B cell (primary cell): ENCODE measurements at regions not wholly inside any gene's neighbourhood (a gene's known extent, or its start where the extent isn't known, plus 50 kb on each side); places are given as distances from the start of the nearest gene placed in this dataset.

ENCODE experiments used
- ATAC-seq: fragments of 200-7000 bp; cut with Tn5 transposase; one replicate; pipeline ENCODE4 v1.10.0; 2021; ENCODE audit warnings: low read depth, mild to moderate bottlenecking, moderate number of reproducible peaks, moderate library complexity
- CTCF ChIA-PET: fragments of 350-600 bp; sonication (Branson Sonifier 250); formaldehyde crosslinking; loops from one replicate; lab custom pipeline; 2021; ENCODE audit warnings: antibody characterized with exemption, inconsistent platforms; lab: Charles Lee
- POLR2A ChIA-PET: fragments of 350-600 bp; sonication (Branson Sonifier 250); formaldehyde crosslinking; loops from one replicate; lab custom pipeline; 2021; ENCODE audit warnings: antibody characterized with exemption; lab: Charles Lee
- DNase-seq: peaks from one replicate; pipeline ENCODE4 v3.0.0; 2013
- H2AFZ ChIP-seq: 2 replicates; pipeline ENCODE4 v1.6.1; 2012; ENCODE audit warnings: mild to moderate bottlenecking, low read depth, low read length; ENCODE audit not compliant: insufficient read depth, poor library complexity, severe bottlenecking
- H3K27ac ChIP-seq, 2 donors: 1 replicate in 1 of 2; 2 replicates in 1 of 2; pipeline ENCODE4 v1.5.1; 2012 to 2013; ENCODE audit warnings: low read length in 2 of 2, mild to moderate bottlenecking in 2 of 2, moderate library complexity in 1 of 2
- H3K27me3 ChIP-seq, 4 experiments: fragments of 200-600 bp in 1 of 4; sonication (generic) in 1 of 4; replicated peaks in 1 of 4; 1 replicate in 2 of 4; 2 replicates in 2 of 4; pipeline versions ENCODE4 v1.6.1 to v1.7.0; 2013 to 2016; ENCODE audit warnings: low read length in 3 of 4, mild to moderate bottlenecking in 2 of 4, mixed read lengths in 1 of 4, moderate library complexity in 1 of 4; ENCODE audit not compliant: insufficient read depth in 4 of 4, control insufficient read depth in 3 of 4; ENCODE audit errors: control extremely low read depth in 1 of 4
- H3K36me3 ChIP-seq, 2 experiments: replicated peaks in 1 of 2; 1 replicate in 1 of 2; 2 replicates in 1 of 2; pipeline versions ENCODE4 v1.6.1 to v1.7.1; 2013; ENCODE audit warnings: low read length in 1 of 2; ENCODE audit not compliant: insufficient read depth in 2 of 2, control insufficient read depth in 1 of 2; ENCODE audit errors: control extremely low read depth in 1 of 2, extremely low read depth in 1 of 2
- H3K4me1 ChIP-seq, 2 donors: fragments of 200-600 bp in 1 of 2; sonication (generic) in 1 of 2; 1 replicate in 1 of 2; 2 replicates in 1 of 2; pipeline versions ENCODE4 v1.5.1 to v1.6.1; 2013 to 2017; ENCODE audit warnings: low read length in 2 of 2; ENCODE audit not compliant: control insufficient read depth in 2 of 2, insufficient read depth in 2 of 2
- H3K4me2 ChIP-seq: replicated peaks from 2 replicates; pipeline ENCODE3; 2012; ENCODE audit warnings: mild to moderate bottlenecking, low read depth, low read length; ENCODE audit not compliant: poor library complexity, severe bottlenecking
- H3K4me3 ChIP-seq, 5 experiments: fragments of 200-600 bp in 1 of 5; sonication (generic) in 1 of 5; 1 replicate in 3 of 5; 2 replicates in 2 of 5; pipeline versions ENCODE4 v1.5.1 to v1.7.0; 2011 to 2016; ENCODE audit warnings: low read length in 4 of 5, mild to moderate bottlenecking in 4 of 5, low read depth in 2 of 5, control low read depth in 1 of 5, moderate library complexity in 1 of 5; ENCODE audit not compliant: insufficient read depth in 1 of 5; ENCODE audit errors: control extremely low read depth in 1 of 5, extremely low read depth in 1 of 5
- H3K79me2 ChIP-seq: fragments of 200-600 bp; sonication (generic); one replicate; pipeline ENCODE4 v1.6.0; 2016; ENCODE audit warnings: low read length; ENCODE audit not compliant: control insufficient read depth, insufficient read depth
- H3K9ac ChIP-seq: fragments of 200-600 bp; sonication (generic); 2 replicates; pipeline ENCODE4 v1.6.1; 2017; ENCODE audit warnings: mild to moderate bottlenecking, low read length, moderate library complexity
- H3K9me3 ChIP-seq, 3 donors: one replicate each; pipeline versions ENCODE4 v1.6.1 to v1.7.1; 2013; ENCODE audit warnings: low read length in 2 of 3; ENCODE audit not compliant: control insufficient read depth in 2 of 3, insufficient read depth in 1 of 3; ENCODE audit errors: control extremely low read depth in 1 of 3
- H4K20me1 ChIP-seq: 2 replicates; pipeline ENCODE4 v1.6.0; 2012; ENCODE audit warnings: mild to moderate bottlenecking, low read length; ENCODE audit not compliant: insufficient read depth, control insufficient read depth, poor library complexity, severe bottlenecking
- H3K27ac Mint-ChIP-seq: one replicate; pipeline ENCODE4 v1.8.0; 2021; ENCODE audit warnings: mixed read lengths
- H3K27me3 Mint-ChIP-seq: one replicate; pipeline ENCODE4 v1.8.0; 2021; ENCODE audit warnings: mixed read lengths
- H3K4me1 Mint-ChIP-seq: one replicate; pipeline ENCODE4 v1.8.0; 2021; ENCODE audit warnings: mixed read lengths
- H3K4me3 Mint-ChIP-seq: one replicate; pipeline ENCODE4 v1.8.0; 2021; ENCODE audit warnings: mixed read lengths
- H3K9me3 Mint-ChIP-seq: one replicate; pipeline ENCODE4 v1.8.0; 2022; ENCODE audit warnings: mixed read lengths; ENCODE audit not compliant: insufficient read depth
- EZH2 ChIP-seq: IDR thresholded peaks from 2 replicates; pipeline ENCODE4 v1.6.1; 2012; ENCODE audit warnings: borderline replicate concordance, low read depth, mild to moderate bottlenecking, moderate library complexity, low read length; ENCODE audit not compliant: insufficient read depth, poor library complexity, severe bottlenecking
- WGBS: methylation state at CpG from one replicate; pipeline ENCODE4 v1.1.5; 2013; ENCODE audit warnings: missing lambda C conversion rate; ENCODE audit not compliant: insufficient coverage; 5-methylcytosine and 5-hydroxymethylcytosine counted together
- intact Hi-C: fragments of 100-400 bp; cut with micrococcal nuclease; formaldehyde crosslinking; loops from one replicate; pipeline ENCODE4 v1.10.0; 2022
- TF ChIP-seq, protein P1 (sequence below): fragments of 200-600 bp; IDR thresholded peaks from one replicate; pipeline ENCODE4 v1.8.0; 2022; ENCODE audit warnings: antibody characterized with exemption, mild to moderate bottlenecking

GRCh38 chr4:73317092-73317491 is 58.5 kb upstream of the ANKRD17 start:
- H3K4me2 ChIP-seq: no peak overlapping the region
- H3K4me1 ChIP-seq: no peaks in the 10 kb centered on the region
- TF ChIP-seq, protein P1, sequence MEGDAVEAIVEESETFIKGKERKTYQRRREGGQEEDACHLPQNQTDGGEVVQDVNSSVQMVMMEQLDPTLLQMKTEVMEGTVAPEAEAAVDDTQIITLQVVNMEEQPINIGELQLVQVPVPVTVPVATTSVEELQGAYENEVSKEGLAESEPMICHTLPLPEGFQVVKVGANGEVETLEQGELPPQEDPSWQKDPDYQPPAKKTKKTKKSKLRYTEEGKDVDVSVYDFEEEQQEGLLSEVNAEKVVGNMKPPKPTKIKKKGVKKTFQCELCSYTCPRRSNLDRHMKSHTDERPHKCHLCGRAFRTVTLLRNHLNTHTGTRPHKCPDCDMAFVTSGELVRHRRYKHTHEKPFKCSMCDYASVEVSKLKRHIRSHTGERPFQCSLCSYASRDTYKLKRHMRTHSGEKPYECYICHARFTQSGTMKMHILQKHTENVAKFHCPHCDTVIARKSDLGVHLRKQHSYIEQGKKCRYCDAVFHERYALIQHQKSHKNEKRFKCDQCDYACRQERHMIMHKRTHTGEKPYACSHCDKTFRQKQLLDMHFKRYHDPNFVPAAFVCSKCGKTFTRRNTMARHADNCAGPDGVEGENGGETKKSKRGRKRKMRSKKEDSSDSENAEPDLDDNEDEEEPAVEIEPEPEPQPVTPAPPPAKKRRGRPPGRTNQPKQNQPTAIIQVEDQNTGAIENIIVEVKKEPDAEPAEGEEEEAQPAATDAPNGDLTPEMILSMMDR: no peak
- TF ChIP-seq EZH2: no peak
- intact Hi-C loops: no loop called here
- DNase-seq (no peak), ATAC-seq (no peak)
- POLR2A ChIA-PET: no interaction called here
- H2AFZ ChIP-seq: no peak overlapping the region
- Mint-ChIP-seq H3K4me1 (no peaks in the 10 kb centered on the region), H3K4me3 (no peak overlapping the region), H3K9me3 (peaks cover 4% of the 10 kb centered on the region), H3K27ac (no peak overlapping the region), H3K27me3 (peaks cover 4% of the 10 kb centered on the region)
- no peaks in the 10 kb centered on the region for H4K20me1 ChIP-seq
- CTCF ChIA-PET: no interaction called here
- no peaks in the 10 kb centered on the region for H3K27me3 ChIP-seq
- H3K9ac ChIP-seq: no peak overlapping the region
- H3K4me3 ChIP-seq: no peak overlapping the region
- peaks cover 0 to 14% (median 0%) of the 10 kb centered on the region in 3 donors for H3K9me3 ChIP-seq
- no CpG with 5 or more reads among the region's 1 CpG for WGBS
- no peaks in the 10 kb centered on the region for H3K36me3 ChIP-seq
- no peaks in the 10 kb centered on the region for H3K79me2 ChIP-seq
- H3K27ac ChIP-seq: no peak overlapping the region

DNA sequence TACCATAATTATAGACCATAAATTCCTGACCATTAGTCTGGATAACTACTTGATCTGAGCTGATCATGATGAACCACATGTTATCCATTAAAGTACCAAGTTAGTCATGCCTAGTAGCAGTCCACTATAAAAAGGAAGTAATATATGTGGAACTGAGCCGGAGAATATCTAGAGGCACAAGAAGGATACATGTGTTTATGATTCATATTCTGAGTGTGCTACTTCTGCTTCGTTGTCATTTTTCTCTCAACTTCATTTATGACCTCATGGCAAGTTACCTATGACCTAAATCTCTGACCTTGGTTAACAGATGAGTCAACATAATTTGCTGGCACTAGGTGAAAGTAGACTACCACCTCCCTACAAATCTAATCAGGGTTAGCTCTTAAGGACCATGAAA is 56.5 kb upstream of the ANKRD17 start:
- no peaks in the 10 kb centered on the region for H4K20me1 ChIP-seq
- H3K27me3 ChIP-seq: no peaks in the 10 kb centered on the region
- WGBS: no CpG with 5 or more reads among the region's 2 CpGs
- H3K27ac ChIP-seq: no peak overlapping the region
- no peak overlapping the region for H3K4me2 ChIP-seq
- Mint-ChIP-seq H3K27me3 (peaks cover 4% of the 10 kb centered on the region), H3K9me3 (no peaks in the 10 kb centered on the region), H3K4me1 (peaks cover 2% of the 10 kb centered on the region), H3K27ac (no peak overlapping the region), H3K4me3 (no peak overlapping the region)
- no peak overlapping the region for H3K4me3 ChIP-seq
- H2AFZ ChIP-seq: no peak overlapping the region
- DNase-seq (no peak), ATAC-seq (no peak)
- ChIA-PET CTCF (interaction anchor here (0.7 kb wide), 1 partner anchor 173 kb away, joined by 4 read pairs; no protein-coding TSS in a partner anchor), POLR2A (no interaction called here)
- H3K36me3 ChIP-seq: no peaks in the 10 kb centered on the region
- H3K9me3 ChIP-seq: peaks cover 0 to 9% (median 0%) of the 10 kb centered on the region in 3 donors
- intact Hi-C loops: no loop called here
- H3K79me2 ChIP-seq: no peaks in the 10 kb centered on the region
- no peak overlapping the region for H3K9ac ChIP-seq
- TF ChIP-seq EZH2: no peak
- TF ChIP-seq, protein P1: no peak
- H3K4me1 ChIP-seq: no peaks in the 10 kb centered on the region
